ENCODE measurements at regions not wholly inside any gene's neighbourhood (a gene's known extent, or its start where the extent isn't known, plus 50 kb on each side); places are given as distances from the start of the nearest gene placed in this dataset.

GRCh38 chr18:9032519-9032918 is 70.0 kb upstream of the NDUFV2 start:
- H3K27me3 ChIP-seq, result no peaks in the 10 kb centered on the region
- intact Hi-C loops (cut with DNase I; ENCODE audit: low total_unique reads), result no loop called here
- no peak for DNase-seq
- H3K4me3 ChIP-seq, result no peak overlapping the region
- no peaks in the 10 kb centered on the region for H3K36me3 ChIP-seq (ENCODE audit: low read depth, missing control alignments)
- no peak for TF ChIP-seq POLR2A (IDR thresholded peaks at IDR 0.05)
- TF ChIP-seq CTCF (IDR thresholded peaks at IDR 0.05), result no peak
- H3K27ac ChIP-seq, result no peak overlapping the region
- H3K9me3 ChIP-seq, result no peaks in the 10 kb centered on the region
- H3K4me1 ChIP-seq, result no peaks in the 10 kb centered on the region
- WGBS, 2 donors, result 78 to 79% methylated on average over 7 of the region's 7 CpGs

- TF ChIP-seq CTCF (IDR thresholded peaks at IDR 0.05) (no peak), POLR2A (IDR thresholded peaks at IDR 0.05) (no peak)
- Histone ChIP-seq H3K4me3 (no peak overlapping the region), H3K36me3 (ENCODE audit: low read depth, missing control alignments) (no peaks in the 10 kb centered on the region), H3K9me3 (no peaks in the 10 kb centered on the region), H3K4me1 (no peaks in the 10 kb centered on the region), H3K27ac (no peak overlapping the region), H3K27me3 (no peaks in the 10 kb centered on the region)
- intact Hi-C loops (cut with DNase I; ENCODE audit: low total_unique reads), result no loop called here
- DNase-seq, result no peak
- 86 to 89% methylated on average over 6 to 7 of the region's 7 CpGs for WGBS, 2 donors
Measured at GRCh38 chr18:9038277-9038871, 64.1 kb upstream of the NDUFV2 start.

- no peak for DNase-seq
- Histone ChIP-seq H3K36me3 (ENCODE audit: low read depth, missing control alignments) (no peaks in the 10 kb centered on the region), H3K4me3 (no peak overlapping the region), H3K4me1 (no peaks in the 10 kb centered on the region), H3K27me3 (no peaks in the 10 kb centered on the region), H3K9me3 (no peaks in the 10 kb centered on the region), H3K27ac (no peak overlapping the region)
- intact Hi-C loops (cut with DNase I; ENCODE audit: low total_unique reads), result no loop called here
- no peak for TF ChIP-seq CTCF (IDR thresholded peaks at IDR 0.05)
- TF ChIP-seq POLR2A (IDR thresholded peaks at IDR 0.05), result no peak
- WGBS, 2 donors, result 74 to 77% methylated on average over 3 of the region's 3 CpGs
Measured at GRCh38 chr18:9039441-9040071, 62.9 kb upstream of the NDUFV2 start.

GRCh38 chr18:9042766-9043481 is 59.6 kb upstream of the NDUFV2 start:
- intact Hi-C loops (cut with DNase I; ENCODE audit: low total_unique reads), result no loop called here
- no peak for TF ChIP-seq CTCF (IDR thresholded peaks at IDR 0.05)
- no peak for TF ChIP-seq POLR2A (IDR thresholded peaks at IDR 0.05)
- Histone ChIP-seq H3K9me3 (no peaks in the 10 kb centered on the region), H3K4me1 (no peaks in the 10 kb centered on the region), H3K27me3 (no peaks in the 10 kb centered on the region), H3K4me3 (no peak overlapping the region), H3K36me3 (ENCODE audit: low read depth, missing control alignments) (no peaks in the 10 kb centered on the region), H3K27ac (no peak overlapping the region)
- 90 to 95% methylated on average over 3 to 6 of the region's 6 CpGs for whole genome bisulfite sequencing, 2 donors
- no peak for DNase-seq

All from testis (tissue), 2 donors.